Activated CD8-positive, alpha-beta memory T cell treated with anti-CD3 and anti-CD28 coated beads for 48 hours (primary cell): ENCODE measurements at regions not wholly inside any gene's neighbourhood (a gene's known extent, or its start where the extent isn't known, plus 50 kb on each side); places are given as distances from the start of the nearest gene placed in this dataset.
"Not testable (repeated sequence)": the region's sequence is repeated elsewhere in the genome, so short reads cannot be mapped to it uniquely, and the experiment has no call there.

Source experiments
- DNase-seq, 3 experiments: peaks; one replicate each; pipeline ENCODE4 v3.0.0-alpha.2; 2020; ENCODE audit warnings: low read depth in 2 of 3, low spot score in 2 of 3

GRCh38 chr3:187850258-187850921, 105.1 kb upstream of the BCL6 start:
- DNase-seq = no peak

DNA sequence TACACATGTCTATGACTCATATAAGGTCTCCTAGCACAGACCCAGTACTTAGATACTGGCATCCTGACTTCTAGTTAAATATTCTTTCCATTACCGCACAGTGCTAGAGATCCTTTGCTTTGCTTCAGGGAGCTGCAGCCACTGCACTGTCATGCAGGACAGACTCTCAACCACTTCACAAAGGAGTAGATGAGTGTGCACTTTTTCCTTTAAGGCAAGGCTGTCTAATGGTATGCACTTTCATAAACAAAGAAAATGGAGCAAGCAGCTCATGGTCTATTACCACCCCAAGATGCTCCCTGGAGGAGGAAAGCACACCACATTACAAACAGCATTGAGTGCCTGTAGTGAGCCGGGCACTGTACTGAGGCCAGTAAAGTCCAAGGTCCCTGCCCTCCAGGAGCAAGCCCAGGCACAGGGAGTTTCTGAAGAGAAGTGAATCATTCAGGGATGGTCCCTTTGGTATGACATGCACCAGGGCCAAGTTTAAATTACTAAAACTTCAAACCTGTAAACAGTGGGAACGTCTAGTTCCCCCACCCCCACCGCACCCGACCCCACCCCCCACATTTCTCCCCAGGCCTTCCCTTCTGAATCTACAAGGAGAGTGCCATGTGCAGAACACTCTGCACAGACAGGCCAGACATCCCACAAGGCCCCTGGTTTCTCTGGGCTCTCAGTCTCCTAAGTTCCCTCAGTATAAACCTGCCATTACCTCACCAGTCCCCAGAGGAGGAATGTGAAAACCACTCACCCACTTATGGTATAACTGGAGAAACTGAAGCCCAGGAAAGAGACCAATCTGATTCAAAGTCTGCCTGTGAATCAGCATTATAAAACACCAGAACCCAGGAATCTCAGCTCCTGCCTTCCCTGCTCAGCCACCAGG, 107.8 kb upstream of the BCL6 start:
- no peak for DNase-seq

- no peak for DNase-seq
Measured at GRCh38 chr3:187855131-187855530, 109.9 kb upstream of the BCL6 start.

DNA sequence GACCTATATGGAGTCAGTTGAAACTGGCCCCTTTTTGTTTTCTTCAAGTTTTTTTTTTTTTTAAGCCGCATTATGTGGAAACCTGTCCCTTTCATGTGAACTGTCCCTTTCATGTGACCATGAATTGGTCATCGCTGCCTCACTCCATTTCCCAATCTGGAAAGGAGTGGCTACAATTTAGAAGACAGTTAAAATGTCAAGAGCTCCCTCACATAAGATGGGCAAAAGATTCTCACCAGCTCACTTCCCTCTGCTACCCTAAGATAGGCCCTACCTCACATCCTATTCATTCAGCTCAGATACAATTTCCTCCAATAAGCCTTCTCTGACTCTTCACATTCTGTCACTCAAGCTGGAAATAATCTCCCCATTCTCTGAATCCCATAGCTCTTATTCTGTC, 111.3 kb upstream of the BCL6 start:
- DNase-seq = no peak

GRCh38 chr3:187858041-187858440, 112.8 kb upstream of the BCL6 start:
- DNase-seq = no peak

GRCh38 chr3:187858711-187859110, 113.4 kb upstream of the BCL6 start:
- DNase-seq = no peak

- DNase-seq = not testable (repeated sequence)
Measured at GRCh38 chr3:187862701-187863277, 117.5 kb upstream of the BCL6 start.

DNA sequence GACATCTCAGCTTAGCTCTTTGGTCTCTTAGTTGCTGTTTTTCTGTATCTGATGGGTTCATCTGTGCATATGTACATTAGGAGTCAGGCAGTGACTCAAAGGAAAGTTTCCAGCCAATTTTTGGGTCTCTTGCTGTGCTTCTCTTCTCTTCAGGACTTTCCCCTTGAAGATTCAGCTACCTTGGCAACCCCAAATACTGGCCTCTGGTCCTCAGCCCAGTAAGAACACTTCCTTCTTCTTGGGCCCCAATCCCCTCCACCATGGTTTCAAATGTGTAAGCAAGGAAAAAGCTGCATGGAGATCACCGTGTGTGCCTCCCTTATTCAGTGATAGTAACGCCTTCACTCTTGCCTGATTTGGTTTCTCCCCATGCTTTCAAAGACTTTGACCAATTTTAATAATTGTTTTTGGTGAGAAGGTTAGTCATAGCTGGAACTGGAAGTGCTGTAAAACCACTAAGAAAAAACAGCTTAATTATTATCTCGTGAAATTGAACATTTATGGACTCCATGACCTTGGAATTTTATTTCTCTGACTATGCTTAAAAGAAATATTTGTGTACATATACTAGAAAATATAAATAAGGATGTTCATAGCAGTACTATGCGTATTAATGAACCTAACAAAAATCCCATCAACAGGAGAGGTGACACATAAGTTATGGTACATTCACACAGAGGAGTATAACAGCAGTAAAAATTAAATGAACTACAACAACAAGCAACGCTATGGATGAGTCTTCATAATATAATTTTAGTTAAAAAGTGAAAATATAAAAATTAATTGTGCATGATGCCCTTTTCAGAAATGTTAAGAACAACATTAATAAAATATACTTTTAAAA, 125.3 kb upstream of the BCL6 start:
- peak in 1 of 3 experiments; percentile 6 for DNase-seq

DNA sequence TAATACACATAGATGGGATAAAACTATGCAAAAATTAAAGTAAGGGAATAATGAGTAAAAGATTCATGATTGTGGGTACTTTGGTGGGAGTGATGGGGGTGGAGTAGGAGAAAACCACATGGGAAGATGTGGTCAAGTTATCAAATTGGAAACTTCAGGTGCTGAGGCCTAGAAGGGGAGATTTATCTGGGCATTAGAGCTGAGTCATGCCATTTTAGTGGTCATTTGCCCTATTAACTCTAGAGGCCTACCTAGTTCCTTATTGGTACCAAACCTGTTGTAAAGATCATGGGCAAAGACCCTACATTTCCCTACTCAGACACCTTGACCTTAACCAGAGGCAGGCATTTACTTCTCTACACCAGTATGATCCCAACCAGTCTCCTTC, 125.9 kb upstream of the BCL6 start:
- DNase-seq = no peak

GRCh38 chr3:187871848-187872247, 126.6 kb upstream of the BCL6 start:
- no peak for DNase-seq

DNA sequence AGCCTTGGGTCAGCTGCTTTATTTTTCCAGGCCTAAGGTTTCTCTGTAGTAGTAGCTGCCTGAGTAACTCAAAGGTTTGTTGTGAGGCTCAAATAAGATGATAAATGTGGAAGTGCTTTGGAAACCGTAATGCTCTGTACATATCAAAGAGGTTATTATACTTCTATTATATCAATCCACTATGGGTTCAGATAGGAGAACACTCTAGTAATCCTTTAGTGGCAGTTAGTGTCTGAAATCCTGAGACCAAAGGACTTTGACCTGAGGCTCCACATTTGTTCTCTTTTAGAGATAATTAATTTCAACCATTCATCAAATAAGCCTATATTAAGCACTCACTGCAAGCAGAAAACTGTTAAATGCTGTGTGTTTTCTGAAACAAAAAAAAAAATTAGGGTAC, 128.6 kb upstream of the BCL6 start:
- DNase-seq = no peak

GRCh38 chr3:187875863-187876262, 130.6 kb upstream of the BCL6 start:
- DNase-seq = no peak

DNA sequence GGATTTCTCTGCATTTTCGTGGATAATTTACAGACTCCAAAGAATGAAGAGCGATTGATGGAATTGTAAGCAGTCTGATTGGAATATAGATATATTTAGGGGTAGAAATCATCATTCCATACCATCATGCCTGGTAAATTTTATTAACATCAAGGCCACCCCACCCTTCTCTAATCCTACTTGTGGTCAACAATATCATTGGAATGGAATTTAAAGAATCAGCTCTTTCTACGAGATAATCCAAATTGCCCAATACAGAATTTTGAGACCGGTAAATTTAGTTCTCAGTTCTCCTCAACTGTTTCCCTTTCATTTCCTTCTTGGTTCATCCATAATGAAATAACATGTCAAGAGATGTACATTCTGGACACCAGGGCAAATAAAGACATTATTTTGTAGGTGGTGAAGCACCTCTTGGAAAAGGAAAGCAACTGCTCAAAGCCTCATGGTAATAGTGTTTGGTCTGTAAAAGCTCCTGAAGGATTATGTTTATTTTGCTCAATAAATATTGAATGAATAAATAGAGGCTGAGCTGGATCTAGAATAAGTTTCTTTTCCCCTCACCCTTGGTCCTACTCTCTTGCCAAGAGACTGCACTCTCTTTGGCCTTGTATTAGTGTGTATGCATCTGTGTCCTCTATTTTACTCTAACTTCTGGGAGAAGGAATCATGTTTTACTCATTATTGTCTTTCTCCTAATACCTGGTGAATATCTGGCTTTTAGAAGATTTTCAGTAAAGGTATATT, 133.7 kb upstream of the BCL6 start:
- no peak for DNase-seq

DNA sequence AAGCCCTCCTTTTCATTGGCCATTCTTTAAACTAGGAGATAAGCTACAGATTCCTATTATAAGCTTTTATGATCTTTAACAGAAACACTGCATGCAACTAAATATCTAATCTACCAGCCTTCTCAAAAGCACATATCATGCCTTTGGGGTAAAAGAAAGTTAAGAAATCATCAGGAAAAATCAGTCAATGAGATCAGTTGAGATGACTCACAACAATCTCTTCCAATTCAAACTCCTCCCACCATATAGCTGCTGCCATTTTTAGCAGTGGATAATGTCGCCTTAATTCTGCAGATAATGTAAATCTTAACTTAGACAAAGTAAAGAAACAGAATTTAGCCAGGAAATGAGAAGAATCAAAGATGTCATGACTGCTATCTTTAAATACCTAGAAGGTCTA, 135.2 kb upstream of the BCL6 start:
- no peak for DNase-seq

DNA sequence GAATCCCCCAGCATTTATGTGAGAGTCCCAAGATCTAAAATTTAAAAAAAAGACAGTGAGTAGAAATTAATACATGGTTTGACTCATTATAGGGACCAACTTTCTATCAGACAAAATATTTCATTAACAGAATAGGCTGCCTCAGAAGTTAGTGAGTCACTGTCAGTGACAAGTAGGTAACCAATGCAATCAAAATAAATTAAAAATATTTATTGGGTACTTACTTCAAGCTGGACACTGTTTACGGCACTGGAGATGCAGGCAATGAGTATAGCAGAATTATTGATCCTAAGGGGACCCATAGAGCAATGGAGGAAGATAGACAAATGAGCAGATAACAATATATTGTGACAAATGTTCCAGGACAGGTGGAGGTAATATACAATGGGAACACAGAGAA, 135.6 kb upstream of the BCL6 start:
- DNase-seq = no peak

- no peak for DNase-seq
Measured at GRCh38 chr3:187888701-187889100, 143.4 kb upstream of the BCL6 start.

DNA sequence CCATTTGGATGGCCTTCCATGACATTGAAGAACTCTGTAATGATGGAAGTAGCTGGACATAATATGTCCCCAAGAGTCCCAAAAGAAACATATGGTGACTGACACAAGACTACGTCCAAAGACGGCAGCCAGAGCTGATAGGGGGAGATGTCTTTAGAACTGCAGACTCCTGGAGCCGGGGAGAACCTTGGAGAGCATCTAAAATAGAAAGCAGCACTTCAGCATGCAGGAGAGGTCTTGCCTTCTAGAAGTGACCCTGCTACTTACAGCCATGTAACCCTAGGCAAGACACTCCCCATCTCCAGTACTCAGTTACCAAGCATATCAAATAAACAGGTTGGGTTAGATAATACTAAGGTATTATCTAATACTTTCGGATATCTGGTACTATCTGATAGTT, 143.8 kb upstream of the BCL6 start:
- no peak for DNase-seq

GRCh38 chr3:187889601-187890404, 144.5 kb upstream of the BCL6 start:
- DNase-seq = no peak

- not testable (repeated sequence) for DNase-seq
Measured at GRCh38 chr3:187890405-187890752, 145.1 kb upstream of the BCL6 start.

GRCh38 chr3:187896646-187897045, 151.4 kb upstream of the BCL6 start:
- DNase-seq = no peak
